Loucy (cell line): ENCODE measurements at regions not wholly inside any gene's neighbourhood (a gene's known extent, or its start where the extent isn't known, plus 50 kb on each side); places are given as distances from the start of the nearest gene placed in this dataset.

Experiments
- H2AFZ ChIP-seq: fragments of 200-600 bp; sonication (generic); 2 replicates; pipeline ENCODE4 v1.6.0; 2016; ENCODE audit warnings: antibody characterized with exemption, mild to moderate bottlenecking, low read length, moderate library complexity
- H3F3A ChIP-seq: fragments of 200-600 bp; 2 replicates; pipeline ENCODE4 v1.6.0; 2016; ENCODE audit warnings: antibody characterized with exemption, low read depth, mild to moderate bottlenecking
- H3K27me3 ChIP-seq: fragments of 200-600 bp; sonication (generic); 2 replicates; pipeline ENCODE4 v1.6.1; 2014; ENCODE audit warnings: low read length, mild to moderate bottlenecking; ENCODE audit not compliant: insufficient read depth, poor library complexity, severe bottlenecking
- H3K36me3 ChIP-seq: fragments of 200-600 bp; sonication (generic); 2 replicates; pipeline ENCODE4 v1.6.1; 2016; ENCODE audit warnings: low read length; ENCODE audit not compliant: insufficient read depth
- H3K4me1 ChIP-seq: fragments of 200-600 bp; sonication (generic); 2 replicates; pipeline ENCODE4 v1.5.1; 2014; ENCODE audit warnings: low read length, mild to moderate bottlenecking; ENCODE audit not compliant: insufficient read depth, poor library complexity, severe bottlenecking
- H3K4me2 ChIP-seq: fragments of 200-600 bp; sonication (generic); 2 replicates; pipeline ENCODE4 v1.6.0; 2014; ENCODE audit warnings: antibody characterized with exemption, low read length, low read depth, mild to moderate bottlenecking; ENCODE audit not compliant: poor library complexity, severe bottlenecking
- H3K4me3 ChIP-seq: fragments of 200-600 bp; sonication (generic); 2 replicates; pipeline ENCODE4 v1.5.1; 2014; ENCODE audit warnings: low read length, mild to moderate bottlenecking, mixed read lengths; ENCODE audit not compliant: poor library complexity, severe bottlenecking
- H3K79me2 ChIP-seq: fragments of 200-600 bp; sonication (generic); 2 replicates; pipeline ENCODE4 v1.6.1; 2014; ENCODE audit warnings: low read length; ENCODE audit not compliant: insufficient read depth
- H3K9ac ChIP-seq: fragments of 200-600 bp; sonication (generic); 2 replicates; pipeline ENCODE4 v1.6.0; 2014; ENCODE audit warnings: mild to moderate bottlenecking, low read depth, low read length, moderate library complexity; ENCODE audit not compliant: poor library complexity, severe bottlenecking
- H3K9me2 ChIP-seq: fragments of 200-600 bp; sonication (generic); replicated peaks from 2 replicates; pipeline ENCODE4 v1.6.1; 2016; ENCODE audit warnings: low read depth, low read length, mixed read lengths
- H3K9me3 ChIP-seq: fragments of 200-600 bp; sonication (generic); 2 replicates; pipeline ENCODE4 v1.6.1; 2014; ENCODE audit warnings: mild to moderate bottlenecking, antibody characterized with exemption, low read length, low read depth; ENCODE audit not compliant: insufficient read depth
- H4K20me1 ChIP-seq: fragments of 200-600 bp; sonication (generic); 2 replicates; pipeline ENCODE4 v1.6.0; 2014; ENCODE audit warnings: antibody characterized with exemption, low read length, mild to moderate bottlenecking; ENCODE audit not compliant: insufficient read depth, poor library complexity, severe bottlenecking
- CTCF ChIP-seq: fragments of 200-600 bp; sonication (generic); conservative IDR thresholded peaks from 2 replicates; pipeline ENCODE4 v1.5.1; 2014; ENCODE audit warnings: mild to moderate bottlenecking, antibody characterized with exemption, low read length
- EZH2phosphoT487 ChIP-seq: fragments of 200-600 bp; IDR thresholded peaks from 2 replicates; pipeline ENCODE4 v1.6.1; 2018; ENCODE audit warnings: antibody characterized with exemption, mild to moderate bottlenecking, moderate library complexity, borderline replicate concordance

DNA sequence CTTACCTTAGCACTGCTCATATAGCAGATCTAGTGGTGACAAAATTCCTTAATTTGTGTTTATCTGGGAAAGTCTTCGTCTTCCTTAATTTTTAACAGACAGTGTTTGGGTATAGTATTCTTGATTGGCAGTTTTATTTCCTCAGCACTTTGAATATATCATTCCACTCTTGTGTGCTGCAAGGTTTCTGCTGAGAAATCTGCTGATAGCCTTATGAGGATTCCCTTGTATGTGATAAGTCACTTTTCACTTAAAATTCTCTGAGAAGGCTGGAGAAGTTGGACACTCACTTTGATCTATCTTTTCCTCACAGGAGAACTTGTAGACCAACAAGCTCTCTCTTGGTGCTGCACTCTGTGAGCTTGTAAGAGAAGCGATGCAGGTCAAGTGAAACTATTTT is 306.1 kb upstream of the RTL1 start:
- Histone ChIP-seq H2AFZ (no peak overlapping the region), H4K20me1 (no peaks in the 10 kb centered on the region), H3K4me1 (no peaks in the 10 kb centered on the region), H3K27me3 (no peaks in the 10 kb centered on the region), H3K9ac (no peak overlapping the region), H3K9me3 (peaks cover 15% of the 10 kb centered on the region), H3K9me2 (no peaks in the 10 kb centered on the region), H3K79me2 (no peaks in the 10 kb centered on the region), H3K36me3 (no peaks in the 10 kb centered on the region), H3K4me3 (no peak overlapping the region), H3K4me2 (no peak overlapping the region), H3F3A (no peaks in the 10 kb centered on the region)
- TF ChIP-seq EZH2phosphoT487, result no peak
- TF ChIP-seq CTCF, result no peak

- no peak overlapping the region for H2AFZ ChIP-seq
- no peaks in the 10 kb centered on the region for H3K36me3 ChIP-seq
- peaks cover 3% of the 10 kb centered on the region for H3K9me3 ChIP-seq
- H3K4me3 ChIP-seq, result no peak overlapping the region
- TF ChIP-seq EZH2phosphoT487 (no peak), CTCF (no peak)
- H3K9me2 ChIP-seq, result no peaks in the 10 kb centered on the region
- no peak overlapping the region for H3K4me2 ChIP-seq
- H4K20me1 ChIP-seq, result no peaks in the 10 kb centered on the region
- H3F3A ChIP-seq, result no peaks in the 10 kb centered on the region
- no peaks in the 10 kb centered on the region for H3K27me3 ChIP-seq
- no peak overlapping the region for H3K9ac ChIP-seq
- no peaks in the 10 kb centered on the region for H3K79me2 ChIP-seq
- H3K4me1 ChIP-seq, result no peaks in the 10 kb centered on the region
Observed at GRCh38 chr14:101215266-101215665, 311.7 kb upstream of the RTL1 start.

DNA sequence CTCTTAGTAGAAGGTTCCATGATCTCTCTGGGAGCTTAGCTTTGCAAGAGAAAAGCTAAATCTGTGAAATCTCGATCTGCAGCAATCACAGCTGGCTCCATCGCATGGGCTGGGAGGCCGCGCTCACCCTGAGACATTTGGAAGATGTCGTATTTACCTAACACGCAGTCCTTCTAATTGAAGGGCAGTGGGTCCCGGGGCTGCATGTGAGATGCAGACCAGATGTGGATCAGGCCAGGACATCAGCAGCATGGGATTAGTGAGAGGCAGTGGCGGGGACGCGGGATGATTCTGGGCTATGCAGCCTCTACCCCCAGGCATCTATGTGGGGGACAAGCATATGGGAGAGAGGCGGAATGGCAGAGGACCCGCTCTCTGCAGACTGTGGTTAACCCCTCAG is 312.4 kb upstream of the RTL1 start:
- H3K36me3 ChIP-seq, result no peaks in the 10 kb centered on the region
- H3K9me2 ChIP-seq, result no peaks in the 10 kb centered on the region
- H3K79me2 ChIP-seq, result no peaks in the 10 kb centered on the region
- no peaks in the 10 kb centered on the region for H3K9me3 ChIP-seq
- no peaks in the 10 kb centered on the region for H4K20me1 ChIP-seq
- H3K4me3 ChIP-seq, result no peak overlapping the region
- TF ChIP-seq EZH2phosphoT487, result no peak
- TF ChIP-seq CTCF, result no peak
- no peaks in the 10 kb centered on the region for H3F3A ChIP-seq
- no peak overlapping the region for H3K9ac ChIP-seq
- H3K4me1 ChIP-seq, result no peaks in the 10 kb centered on the region
- no peak overlapping the region for H3K4me2 ChIP-seq
- H2AFZ ChIP-seq, result no peak overlapping the region
- H3K27me3 ChIP-seq, result no peaks in the 10 kb centered on the region
